GM21390 (cell line): ENCODE measurements at regions not wholly inside any gene's neighbourhood (a gene's known extent, or its start where the extent isn't known, plus 50 kb on each side); places are given as distances from the start of the nearest gene placed in this dataset.

Experiments used
- ATAC-seq: cut with Tn5 transposase; IDR thresholded peaks from one replicate; pipeline ENCODE4 v1.9.1; 2021; ENCODE audit not compliant: unreplicated experiment

DNA sequence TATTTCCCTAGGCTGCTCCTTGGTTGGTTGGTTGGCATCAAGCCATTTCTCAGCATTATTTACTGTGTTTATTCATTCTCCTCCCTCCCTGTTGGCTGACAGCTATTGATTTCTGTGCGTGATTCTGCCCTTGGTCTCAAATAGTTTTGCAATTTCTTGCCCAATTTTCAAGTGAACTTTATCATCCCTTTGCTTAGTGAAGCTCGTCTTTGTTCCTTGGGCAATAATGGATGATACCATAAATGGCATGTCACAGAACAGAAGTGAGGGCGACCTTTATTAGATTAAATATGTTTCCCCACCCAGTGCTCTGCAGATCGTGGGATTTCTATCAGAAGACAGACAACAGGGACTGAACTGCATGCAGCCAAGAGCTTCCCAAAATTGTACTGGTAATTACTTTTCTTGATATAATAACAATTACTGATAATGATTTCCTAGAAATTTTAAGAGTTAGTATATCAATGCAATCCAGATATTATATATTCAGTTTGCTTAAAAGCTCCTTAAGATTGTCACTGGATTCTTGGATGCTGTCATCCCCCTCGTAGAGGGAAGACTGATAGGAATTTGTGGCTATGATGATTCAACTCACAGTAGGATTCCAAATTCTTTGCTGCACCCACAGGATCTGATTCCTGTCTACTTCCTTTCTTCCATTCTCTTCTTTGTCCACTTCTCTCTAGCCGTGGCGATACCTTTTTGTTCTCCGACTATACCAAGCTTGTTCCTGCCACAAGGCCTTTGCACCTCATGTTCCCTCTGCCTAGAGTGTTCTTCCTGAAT is 122.1 kb upstream of the KAZN start:
- no peak for ATAC-seq

DNA sequence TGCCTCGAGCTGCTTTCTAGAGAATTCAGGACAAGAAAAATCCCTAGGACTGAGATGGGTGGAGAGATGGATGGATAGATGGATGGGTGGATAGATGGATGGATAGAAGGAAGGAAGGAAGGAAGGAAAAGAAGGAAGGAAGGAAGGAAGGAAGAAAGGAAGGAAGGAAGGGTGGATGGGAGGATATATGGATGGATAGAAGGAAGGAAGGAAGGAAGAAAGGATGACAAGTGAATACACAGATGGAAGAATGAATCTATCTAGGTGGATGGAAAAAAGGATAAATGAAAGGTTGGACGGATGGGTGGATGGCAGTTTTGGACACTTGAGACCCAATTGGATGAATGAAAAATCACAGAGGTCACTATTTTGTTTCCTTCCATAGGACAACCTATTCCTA is 120.4 kb upstream of the KAZN start:
- ATAC-seq = no peak

DNA sequence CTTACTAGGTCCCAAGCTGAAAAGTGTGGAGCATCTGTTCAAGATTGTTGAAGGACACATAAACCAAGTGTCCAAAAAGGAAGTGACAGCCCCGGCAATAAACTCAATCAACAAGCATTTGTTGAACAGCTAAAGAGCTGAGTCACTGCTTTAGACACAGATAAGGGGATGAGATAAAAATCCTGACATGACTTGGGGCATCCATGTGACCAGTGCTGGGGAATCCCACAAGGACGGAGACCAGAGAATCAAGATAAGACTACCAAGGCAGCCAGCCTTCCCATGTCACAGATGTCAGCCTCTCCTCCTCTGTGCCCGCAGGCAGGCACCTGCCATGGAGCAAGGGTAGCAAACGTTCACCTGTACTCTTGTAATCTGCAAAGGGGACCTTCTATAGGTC is 118.6 kb upstream of the KAZN start:
- ATAC-seq = no peak

DNA sequence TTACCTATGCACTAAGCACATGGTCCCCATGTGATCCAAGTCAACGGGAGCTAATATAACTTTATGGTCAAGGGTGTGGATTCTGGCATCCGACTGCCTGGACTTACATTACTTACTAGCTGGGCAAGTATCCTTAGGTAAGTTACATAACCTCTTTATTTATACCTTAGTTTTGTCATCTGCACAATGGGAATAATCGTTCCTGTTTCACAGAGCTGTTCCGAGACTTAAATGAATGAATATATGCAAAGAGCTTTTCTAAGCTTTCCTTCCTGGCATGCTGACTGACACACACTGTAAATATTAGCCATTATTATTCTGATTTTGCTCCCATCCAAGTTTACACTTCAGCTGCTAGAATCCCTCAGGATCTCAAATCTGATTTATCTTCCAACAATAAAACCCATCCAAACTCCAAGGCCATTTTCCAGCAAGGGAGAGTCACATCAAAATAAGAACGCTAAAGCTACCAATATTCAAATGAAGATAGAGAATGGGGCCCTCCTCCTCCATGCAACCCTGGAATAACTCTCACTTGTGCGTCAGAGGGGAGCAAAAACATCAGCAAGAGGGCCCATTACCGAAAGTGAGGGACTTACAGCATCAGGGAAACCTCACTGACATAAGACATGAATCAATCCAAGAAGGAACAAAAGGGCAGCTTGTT is 115.6 kb upstream of the KAZN start:
- ATAC-seq = no peak

DNA sequence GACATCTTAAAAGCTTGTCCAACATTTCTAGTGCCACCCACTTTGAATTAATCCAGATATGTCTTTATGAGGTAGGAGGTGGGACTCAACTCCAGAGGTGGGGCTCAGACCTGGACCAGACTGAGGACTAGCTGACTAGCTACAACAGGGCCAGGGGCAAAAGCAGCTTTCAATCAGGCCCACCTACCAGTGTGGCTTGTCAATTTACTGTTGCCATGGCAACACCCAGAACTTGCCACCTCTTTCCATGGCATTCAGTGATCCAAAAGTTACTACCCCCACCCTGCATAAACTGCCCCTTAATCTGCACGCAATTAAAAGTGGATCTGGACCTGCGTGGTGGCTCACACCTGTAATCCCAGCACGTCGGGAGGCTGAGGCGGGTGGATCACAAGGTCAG is 113.2 kb upstream of the KAZN start:
- no peak for ATAC-seq

DNA sequence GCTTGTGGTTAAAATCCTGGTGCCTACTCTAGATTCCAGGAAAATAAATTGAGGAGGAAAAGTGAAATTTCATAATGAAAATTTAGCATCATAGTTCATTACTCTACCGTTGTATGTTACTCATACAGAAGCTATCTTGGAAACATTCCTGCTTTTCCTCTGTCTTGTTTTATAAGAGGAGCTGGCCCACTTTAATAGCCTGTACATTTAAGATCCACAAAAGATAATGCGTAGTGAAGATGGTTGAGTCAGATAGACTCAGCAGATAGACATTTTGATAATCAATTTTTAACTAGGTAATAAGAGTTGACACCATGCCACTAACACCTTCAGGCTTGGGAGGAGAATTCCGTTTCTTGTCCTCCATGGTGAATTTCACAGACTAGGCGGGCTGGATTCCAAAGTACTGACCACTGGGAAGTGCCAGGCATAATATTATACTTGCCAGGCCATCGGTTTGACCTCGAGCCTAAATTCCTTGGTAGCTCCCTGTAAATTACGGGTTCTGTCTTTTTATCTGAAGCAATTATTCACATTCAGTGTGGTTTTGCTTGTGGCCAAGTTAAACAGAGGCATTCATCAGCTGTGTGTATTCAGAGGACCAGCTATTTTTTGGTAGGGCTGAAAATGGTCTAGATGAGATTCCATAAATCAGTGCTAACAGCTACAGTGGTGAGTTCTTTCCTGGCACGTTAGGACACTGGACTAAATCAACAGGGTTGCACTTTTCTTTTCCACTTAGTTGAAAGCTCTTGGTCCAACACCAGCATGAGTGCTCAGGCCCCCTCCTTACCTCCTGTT is 111.9 kb upstream of the KAZN start:
- ATAC-seq = no peak

DNA sequence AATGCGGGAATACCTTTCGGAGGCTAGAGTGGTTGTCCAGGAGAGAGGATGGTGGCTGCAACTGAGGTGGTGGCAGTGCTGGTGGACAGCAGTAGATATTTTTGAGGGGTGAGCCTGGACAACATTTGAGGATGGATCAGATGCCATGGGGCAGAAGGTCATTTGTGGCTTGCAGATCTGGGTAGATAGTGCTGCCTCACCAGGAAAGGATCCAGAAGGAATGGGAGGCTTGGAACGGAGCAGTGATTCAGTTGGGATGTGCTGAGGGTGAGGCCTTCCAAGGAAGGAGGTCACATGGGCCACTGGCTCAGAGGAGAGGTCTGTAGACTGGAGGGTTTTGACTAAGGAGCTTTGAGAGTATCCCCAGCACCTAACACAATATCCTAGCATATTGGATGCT is 110.8 kb upstream of the KAZN start:
- no peak for ATAC-seq

DNA sequence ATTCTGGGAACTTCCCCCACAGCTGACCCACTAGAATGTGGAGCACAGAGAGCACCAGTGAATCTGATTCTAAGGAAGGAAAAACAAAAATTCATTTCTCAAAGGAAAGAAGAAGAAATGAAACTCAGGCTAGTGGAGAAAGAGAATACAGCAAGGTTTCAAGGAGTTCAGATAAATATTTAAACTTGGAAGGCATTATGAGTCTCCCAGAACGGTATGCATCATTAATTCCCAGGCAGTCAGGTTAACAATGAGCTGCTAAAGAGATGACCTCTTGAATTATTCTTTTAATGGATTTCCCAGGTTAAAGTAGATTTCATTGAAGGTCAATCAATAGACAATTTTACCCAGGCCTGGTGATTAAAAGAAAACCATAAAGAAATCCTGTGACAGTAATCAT is 103.6 kb upstream of the KAZN start:
- ATAC-seq = no peak

DNA sequence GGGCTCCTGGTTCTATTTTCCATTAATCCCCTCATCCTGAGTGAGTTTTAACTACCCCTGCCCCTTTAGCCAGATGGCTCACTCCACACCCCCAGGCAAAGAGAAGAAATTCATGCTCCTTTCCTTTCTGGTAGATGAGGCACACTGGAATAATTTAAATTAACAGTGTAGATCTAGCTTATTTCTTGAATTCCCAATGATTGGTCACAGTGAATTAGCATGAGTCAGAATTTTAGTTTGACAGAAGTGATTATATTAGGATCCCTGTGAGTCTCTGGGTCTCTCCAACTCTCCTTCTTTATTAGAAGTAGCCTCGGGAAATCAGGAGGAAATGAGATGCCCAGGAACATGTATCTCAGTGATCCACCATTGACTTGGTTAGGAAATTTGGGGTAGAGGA is 103.1 kb upstream of the KAZN start:
- ATAC-seq = no peak

DNA sequence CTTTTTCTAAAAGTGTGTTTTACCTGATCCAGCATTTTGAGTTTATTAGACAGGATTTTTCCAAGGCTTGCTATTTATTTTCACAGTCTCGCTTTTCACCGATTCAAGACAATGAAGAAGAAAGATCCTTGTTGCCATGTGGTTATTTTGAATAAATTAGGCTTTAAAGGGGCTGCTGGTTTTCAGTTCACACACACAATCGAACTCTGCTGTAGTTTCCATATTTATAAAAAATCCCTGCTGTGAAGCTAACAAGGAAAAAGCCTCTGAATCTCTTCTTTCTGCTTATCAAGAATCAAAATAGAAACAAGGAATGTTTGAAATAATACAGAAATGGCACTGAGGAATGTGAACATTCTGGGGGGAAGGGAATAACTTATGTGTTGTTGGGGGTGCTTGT is 102.5 kb upstream of the KAZN start:
- ATAC-seq = no peak

DNA sequence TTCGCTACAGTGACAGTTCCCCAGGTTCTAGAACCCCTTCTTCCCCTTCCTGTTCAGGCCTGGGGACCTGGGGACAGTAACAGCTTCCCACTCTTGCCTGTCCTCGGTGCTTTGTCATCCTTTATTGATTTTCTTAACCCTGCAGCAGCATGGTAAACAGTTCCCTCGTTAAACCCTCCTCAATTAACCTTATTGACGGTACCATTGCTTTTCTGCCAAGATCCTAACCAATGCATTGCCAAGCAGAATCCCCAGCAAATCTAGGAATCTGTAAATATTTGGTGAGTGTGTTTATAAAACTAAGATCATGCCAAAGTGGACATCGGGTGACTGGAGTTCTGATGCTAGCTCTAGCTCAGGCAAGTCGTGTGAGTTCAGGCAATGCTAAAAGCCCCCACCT is 99.6 kb upstream of the KAZN start:
- no peak for ATAC-seq

DNA sequence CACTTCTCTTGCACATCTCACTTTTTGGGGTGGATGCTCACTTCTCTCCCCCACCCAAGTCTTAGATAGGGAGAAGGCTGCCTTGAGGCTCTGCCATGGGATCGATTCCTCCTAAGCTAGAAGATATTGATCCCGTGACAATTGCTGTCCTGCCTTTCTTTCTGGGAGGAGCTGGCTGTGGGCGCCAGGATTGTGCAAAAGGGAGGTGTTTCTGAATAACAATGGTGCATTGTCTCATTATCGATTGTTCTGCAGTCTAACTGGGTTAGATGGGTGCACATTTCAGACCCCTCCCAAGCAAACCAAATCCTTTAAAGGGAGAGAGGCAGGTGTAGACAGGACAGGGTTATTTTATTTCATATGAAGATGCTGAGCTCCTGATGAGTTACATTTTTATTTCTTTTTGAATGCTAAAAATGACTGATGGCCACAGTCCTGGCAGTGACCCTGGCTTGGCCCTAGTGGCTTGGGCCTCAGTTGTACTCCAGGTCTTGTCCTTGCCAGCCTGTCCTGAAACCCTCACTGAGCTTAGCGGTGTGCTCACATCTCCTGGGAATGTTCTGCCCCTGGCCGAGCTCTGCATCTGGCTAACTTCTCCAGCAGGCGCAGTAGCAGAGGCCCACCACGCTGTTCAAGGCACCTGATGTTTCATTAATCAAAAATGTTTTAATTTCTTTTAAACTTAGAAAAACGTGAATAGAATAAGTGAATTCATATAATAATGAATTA is 99.0 kb upstream of the KAZN start:
- ATAC-seq = no peak

DNA sequence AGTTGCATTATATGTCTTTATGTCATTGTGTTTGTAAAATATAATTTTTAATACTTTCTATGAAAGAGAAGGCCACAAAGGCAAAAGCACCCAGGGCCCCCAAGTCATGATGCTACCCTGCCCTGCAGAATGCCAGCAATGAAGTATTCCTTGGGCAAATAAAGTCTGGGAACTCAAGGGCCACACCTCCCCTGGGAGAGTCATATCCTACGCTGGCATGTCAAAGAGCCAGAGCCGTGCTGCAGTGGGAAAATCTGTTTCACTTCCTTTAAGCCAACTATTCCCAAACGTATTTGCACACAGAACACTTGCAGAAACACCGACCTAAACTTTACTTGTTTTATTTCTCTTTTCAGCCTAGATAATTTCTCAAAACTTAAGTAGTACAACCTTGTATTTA is 98.4 kb upstream of the KAZN start:
- no peak for ATAC-seq

DNA sequence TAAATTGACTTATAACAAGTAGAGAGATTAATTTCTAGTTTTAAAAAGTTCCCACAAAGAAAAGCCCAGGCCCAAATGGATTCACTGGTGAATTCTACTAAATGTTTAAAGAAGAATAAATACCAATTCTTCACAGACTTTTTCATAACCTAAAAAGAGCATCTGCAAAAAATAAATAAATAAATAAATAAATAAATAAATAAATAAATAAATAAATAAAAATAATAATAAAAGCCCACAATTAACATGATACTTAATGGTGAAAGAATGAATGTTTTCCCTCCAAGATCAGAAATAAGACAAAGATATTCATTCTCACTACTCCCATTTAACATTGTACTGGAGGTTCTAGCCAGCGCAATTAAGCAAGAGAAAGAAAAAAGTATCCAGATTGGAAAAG is 97.6 kb upstream of the KAZN start:
- no peak for ATAC-seq

DNA sequence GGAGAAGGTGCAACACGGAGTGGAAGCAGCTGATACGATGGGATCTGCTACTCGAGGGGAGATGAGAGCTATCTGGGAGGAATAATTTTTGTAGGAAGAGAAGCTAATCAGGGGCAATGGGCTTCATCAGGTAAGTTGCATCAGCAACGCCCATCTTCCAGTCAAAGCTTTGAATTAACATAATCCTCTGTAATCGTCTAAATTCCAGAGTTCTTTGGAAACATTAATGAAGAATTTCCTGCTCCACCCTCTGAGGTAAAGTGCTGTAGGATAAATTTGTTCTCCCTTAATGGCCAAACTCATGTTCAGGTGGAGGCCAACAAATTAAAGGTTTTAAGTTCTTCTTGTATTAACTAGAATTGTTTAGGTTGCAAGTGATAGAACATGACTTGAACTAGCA is 94.0 kb upstream of the KAZN start:
- ATAC-seq = no peak

DNA sequence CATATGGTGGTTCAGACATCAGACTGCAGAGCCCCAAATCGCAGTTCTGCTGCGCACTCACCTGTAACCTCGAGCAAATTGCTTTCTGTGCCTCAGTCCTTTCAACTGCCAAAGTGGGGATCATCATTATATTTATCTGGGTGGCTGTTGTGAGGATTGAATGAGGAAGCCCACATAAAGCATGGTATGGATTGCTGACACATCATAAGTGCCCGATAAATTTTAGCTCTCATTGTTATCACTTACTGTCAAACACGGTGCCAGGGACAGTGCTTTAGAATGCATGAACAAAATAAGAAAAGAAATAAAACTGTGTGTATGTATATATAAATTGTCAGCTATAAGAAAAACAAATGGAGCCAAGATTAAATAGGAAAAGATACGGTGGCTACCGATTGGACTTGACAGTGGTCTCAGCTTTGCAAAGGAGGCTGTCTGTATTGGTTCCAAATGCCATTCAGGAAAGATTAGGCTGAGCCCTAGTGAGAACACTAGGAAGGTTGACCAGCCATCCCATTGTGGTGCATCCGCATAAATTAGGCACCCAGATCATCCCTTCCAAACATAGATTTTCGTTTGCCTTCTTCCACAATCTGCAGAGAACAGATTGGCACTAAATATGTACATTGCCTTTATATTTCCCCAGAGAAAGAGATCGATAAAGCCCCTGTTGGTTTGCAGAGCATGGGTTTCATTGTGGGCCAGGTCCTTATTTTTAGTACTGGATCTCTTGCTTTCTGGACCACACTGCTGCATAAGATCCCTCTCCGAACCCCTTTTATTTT is 91.8 kb upstream of the KAZN start:
- ATAC-seq = no peak

DNA sequence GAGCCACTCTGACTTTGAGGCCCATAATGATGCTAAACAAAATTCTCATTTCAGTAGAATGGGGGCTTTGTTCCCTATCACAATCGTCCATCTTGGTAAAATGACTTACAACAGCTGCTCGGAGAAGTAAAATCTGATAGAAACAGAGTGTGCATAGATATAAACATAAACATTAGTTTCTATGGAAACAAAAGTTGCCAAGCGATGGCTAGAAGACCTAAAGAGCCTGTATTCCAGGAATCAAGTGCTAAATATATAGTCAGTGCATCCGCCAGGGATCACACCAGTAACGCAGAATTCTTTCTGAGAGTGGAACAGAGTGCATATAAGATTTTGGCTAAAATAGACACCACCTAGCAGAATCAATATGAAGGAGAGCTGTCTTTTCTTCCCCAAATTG is 91.2 kb upstream of the KAZN start:
- ATAC-seq = no peak

DNA sequence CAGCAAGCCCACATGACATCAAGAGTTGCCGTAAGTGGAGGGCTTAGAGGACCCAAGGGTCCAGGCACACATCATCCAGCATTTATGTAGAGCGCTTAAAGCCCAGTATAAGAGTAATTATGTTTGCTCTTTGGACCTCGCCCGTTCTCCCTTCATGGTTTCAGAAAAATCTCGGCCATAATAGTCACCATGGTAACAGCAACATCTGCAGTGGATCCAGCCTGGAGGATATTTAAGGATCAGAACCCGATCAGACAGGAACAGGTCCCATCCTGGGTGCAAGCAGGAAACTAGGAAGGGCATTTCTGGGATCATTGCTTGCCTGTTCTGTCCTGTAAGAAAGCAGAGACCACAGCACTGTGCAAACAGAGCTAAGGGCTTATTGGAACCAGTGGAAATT is 89.9 kb upstream of the KAZN start:
- ATAC-seq = no peak

DNA sequence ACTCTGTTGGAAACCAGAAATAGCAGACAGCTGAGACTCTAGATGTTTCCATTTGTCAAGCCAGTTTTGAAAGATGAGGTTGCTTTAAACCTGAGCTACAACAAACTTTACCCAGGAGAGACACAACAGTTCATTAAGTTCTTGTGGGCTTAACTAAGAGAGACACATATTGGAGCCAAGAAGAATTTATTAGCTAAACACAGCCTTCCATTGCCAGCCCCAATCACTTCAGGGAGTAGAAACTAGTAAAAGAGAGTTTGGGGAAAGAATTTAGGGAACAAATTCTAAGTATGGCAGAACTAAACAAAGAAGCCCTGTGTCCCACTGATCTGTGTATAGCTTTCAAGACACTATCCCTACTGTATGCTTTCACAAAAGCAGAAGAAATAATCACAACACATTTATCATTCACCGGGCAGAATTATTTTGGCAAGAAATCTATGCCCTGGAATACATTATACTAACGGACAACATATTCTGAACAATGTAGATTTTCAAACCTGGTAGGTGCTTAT is 87.3 kb upstream of the KAZN start:
- ATAC-seq = no peak

DNA sequence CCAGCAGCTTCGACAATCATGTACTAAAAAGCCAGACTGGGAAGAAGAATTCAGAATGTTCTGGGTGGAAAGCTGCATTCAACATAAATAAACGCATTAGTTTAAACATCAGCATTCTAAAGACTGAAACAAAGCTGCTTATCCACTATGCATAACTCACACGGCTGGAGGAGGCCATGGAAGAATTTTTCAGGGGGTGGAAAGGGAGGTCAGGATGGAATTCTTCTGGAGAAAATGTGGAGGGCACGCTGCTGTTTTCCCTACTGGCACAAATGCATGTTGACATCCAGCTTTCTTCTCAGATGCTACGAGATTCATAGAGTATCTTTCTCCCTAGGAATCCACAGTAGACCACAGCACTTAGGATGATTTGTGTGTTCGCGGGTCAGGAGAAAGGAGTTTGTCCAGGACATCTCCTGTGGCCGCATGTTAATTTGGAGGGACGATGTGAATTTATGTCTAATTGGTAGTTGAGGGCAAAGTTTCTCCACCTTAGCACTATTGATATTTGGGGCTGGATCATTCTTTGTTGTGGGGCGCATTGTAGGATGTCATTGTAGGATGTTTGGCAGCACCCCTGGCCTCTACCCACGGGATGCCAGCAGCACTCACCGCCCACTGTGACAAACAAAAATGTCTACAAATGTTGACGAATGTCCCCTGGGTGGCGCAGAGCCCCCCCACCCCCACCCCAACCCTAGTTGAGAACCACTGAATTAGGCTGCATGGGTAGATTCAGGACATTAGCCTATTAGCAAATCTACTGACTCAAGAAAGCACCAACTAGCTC is 86.5 kb upstream of the KAZN start:
- ATAC-seq = no peak
